ENCODE measurements at regions not wholly inside any gene's neighbourhood (a gene's known extent, or its start where the extent isn't known, plus 50 kb on each side); places are given as distances from the start of the nearest gene placed in this dataset.

DNA sequence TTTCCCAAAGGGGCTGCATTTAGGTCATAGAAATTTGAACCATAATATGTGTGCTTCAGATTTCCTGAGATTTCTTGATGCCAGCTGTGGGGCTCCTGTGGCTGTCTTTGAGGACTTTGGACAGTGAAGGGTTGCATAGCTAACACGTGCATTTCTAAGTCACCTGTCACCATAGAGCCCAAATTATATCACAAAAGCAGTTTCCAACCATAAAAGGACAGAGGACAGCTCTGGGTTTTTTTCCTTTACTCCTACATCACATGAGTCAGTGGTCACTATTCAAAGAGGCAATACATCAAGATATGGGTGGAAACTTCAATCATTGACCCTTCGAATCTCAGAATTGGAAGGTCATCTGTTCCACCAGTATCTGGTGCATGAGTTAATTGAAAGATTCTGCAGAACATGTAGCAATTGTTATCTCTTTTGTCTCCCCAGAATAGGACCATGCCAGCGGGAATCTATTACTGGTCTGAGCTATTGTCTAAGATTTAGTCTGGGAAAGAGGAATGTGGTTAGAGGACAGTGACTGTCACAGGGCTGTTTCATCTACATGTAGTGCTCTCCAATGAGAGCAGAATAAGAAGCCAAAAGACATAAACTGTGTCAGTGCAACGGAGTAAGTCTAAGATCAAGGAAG is 133.5 kb downstream of the AASDH start:
- TF ChIP-seq, protein P1, sequence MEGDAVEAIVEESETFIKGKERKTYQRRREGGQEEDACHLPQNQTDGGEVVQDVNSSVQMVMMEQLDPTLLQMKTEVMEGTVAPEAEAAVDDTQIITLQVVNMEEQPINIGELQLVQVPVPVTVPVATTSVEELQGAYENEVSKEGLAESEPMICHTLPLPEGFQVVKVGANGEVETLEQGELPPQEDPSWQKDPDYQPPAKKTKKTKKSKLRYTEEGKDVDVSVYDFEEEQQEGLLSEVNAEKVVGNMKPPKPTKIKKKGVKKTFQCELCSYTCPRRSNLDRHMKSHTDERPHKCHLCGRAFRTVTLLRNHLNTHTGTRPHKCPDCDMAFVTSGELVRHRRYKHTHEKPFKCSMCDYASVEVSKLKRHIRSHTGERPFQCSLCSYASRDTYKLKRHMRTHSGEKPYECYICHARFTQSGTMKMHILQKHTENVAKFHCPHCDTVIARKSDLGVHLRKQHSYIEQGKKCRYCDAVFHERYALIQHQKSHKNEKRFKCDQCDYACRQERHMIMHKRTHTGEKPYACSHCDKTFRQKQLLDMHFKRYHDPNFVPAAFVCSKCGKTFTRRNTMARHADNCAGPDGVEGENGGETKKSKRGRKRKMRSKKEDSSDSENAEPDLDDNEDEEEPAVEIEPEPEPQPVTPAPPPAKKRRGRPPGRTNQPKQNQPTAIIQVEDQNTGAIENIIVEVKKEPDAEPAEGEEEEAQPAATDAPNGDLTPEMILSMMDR (IDR thresholded peaks at IDR 0.05): no peak
- TF ChIP-seq POLR2A (IDR thresholded peaks at IDR 0.05): no peak
